ENCODE measurements at regions not wholly inside any gene's neighbourhood (a gene's known extent, or its start where the extent isn't known, plus 50 kb on each side); places are given as distances from the start of the nearest gene placed in this dataset.

- Histone ChIP-seq H3K4me1 (no peaks in the 10 kb centered on the region), H3K36me3 (no peaks in the 10 kb centered on the region), H3K27me3 (no peaks in the 10 kb centered on the region), H3K27ac (peak overlapping the region; percentile 40), H3K9me3 (no peaks in the 10 kb centered on the region), H3K4me3 (peak overlapping the region; percentile 17)
- intact Hi-C loops (cut with DNase I): no loop called here
- DNase-seq (no peak), ATAC-seq (peak; percentile 88)
- TF ChIP-seq, protein P1, sequence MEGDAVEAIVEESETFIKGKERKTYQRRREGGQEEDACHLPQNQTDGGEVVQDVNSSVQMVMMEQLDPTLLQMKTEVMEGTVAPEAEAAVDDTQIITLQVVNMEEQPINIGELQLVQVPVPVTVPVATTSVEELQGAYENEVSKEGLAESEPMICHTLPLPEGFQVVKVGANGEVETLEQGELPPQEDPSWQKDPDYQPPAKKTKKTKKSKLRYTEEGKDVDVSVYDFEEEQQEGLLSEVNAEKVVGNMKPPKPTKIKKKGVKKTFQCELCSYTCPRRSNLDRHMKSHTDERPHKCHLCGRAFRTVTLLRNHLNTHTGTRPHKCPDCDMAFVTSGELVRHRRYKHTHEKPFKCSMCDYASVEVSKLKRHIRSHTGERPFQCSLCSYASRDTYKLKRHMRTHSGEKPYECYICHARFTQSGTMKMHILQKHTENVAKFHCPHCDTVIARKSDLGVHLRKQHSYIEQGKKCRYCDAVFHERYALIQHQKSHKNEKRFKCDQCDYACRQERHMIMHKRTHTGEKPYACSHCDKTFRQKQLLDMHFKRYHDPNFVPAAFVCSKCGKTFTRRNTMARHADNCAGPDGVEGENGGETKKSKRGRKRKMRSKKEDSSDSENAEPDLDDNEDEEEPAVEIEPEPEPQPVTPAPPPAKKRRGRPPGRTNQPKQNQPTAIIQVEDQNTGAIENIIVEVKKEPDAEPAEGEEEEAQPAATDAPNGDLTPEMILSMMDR (IDR thresholded peaks at IDR 0.05): no peak
Observed at GRCh38 chr2:228747483-228747882, 523.6 kb downstream of the PID1 start.

GRCh38 chr2:228738671-228739380 lies 532.3 kb downstream of the PID1 start:
- no peak overlapping the region for H3K4me3 ChIP-seq
- no peaks in the 10 kb centered on the region for H3K9me3 ChIP-seq
- TF ChIP-seq, protein P1 (IDR thresholded peaks at IDR 0.05): no peak
- no peaks in the 10 kb centered on the region for H3K27me3 ChIP-seq
- no peaks in the 10 kb centered on the region for H3K36me3 ChIP-seq
- DNase-seq (no peak), ATAC-seq (no peak)
- intact Hi-C loops (cut with DNase I): no loop called here
- no peaks in the 10 kb centered on the region for H3K4me1 ChIP-seq
- no peak overlapping the region for H3K27ac ChIP-seq

- no peak for ATAC-seq
- no peaks in the 10 kb centered on the region for H3K9me3 ChIP-seq
- H3K36me3 ChIP-seq: no peaks in the 10 kb centered on the region
- TF ChIP-seq, protein P1 (IDR thresholded peaks at IDR 0.05): no peak
- intact Hi-C loops (cut with DNase I): no loop called here
- no peak overlapping the region for H3K27ac ChIP-seq
- no peak overlapping the region for H3K4me3 ChIP-seq
- H3K27me3 ChIP-seq: no peaks in the 10 kb centered on the region
- no peak for DNase-seq
- H3K4me1 ChIP-seq: no peaks in the 10 kb centered on the region
Observed at GRCh38 chr2:228735697-228736096, 535.4 kb downstream of the PID1 start.

GRCh38 chr2:228731517-228731916 lies 539.6 kb downstream of the PID1 start:
- DNase-seq: no peak
- H3K4me1 ChIP-seq: no peaks in the 10 kb centered on the region
- H3K9me3 ChIP-seq: no peaks in the 10 kb centered on the region
- TF ChIP-seq, protein P1 (IDR thresholded peaks at IDR 0.05): no peak
- no peak overlapping the region for H3K4me3 ChIP-seq
- no peaks in the 10 kb centered on the region for H3K36me3 ChIP-seq
- H3K27ac ChIP-seq: no peak overlapping the region
- no peaks in the 10 kb centered on the region for H3K27me3 ChIP-seq
- ATAC-seq: no peak
- intact Hi-C loops (cut with DNase I): no loop called here

DNA sequence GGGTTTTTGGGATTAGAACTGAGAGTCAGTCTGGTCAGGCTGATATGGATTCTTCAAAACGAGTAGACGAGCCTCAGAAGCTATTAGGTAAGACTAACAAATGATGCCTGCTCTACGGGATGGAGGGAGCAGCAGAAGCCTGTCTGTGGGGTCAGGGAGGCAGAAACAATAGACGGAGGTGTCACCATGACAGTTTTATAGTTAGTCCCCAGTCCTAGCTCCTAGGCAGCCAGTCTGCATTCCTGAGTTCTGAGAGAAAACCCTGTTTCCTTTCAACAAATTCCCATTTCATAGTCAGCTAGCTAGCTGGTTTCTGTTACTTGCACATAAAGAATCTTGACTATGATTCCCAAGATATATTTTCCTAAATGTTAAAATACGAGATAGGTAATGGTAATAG lies 542.1 kb downstream of the PID1 start:
- intact Hi-C loops (cut with DNase I): no loop called here
- Histone ChIP-seq H3K9me3 (no peaks in the 10 kb centered on the region), H3K27ac (no peak overlapping the region), H3K4me3 (no peak overlapping the region), H3K36me3 (no peaks in the 10 kb centered on the region), H3K27me3 (no peaks in the 10 kb centered on the region), H3K4me1 (no peaks in the 10 kb centered on the region)
- TF ChIP-seq, protein P1 (IDR thresholded peaks at IDR 0.05): no peak
- no peak for DNase-seq
- no peak for ATAC-seq

GRCh38 chr2:228725031-228725430 lies 543.5 kb upstream of the SPHKAP start:
- H3K4me1 ChIP-seq: no peaks in the 10 kb centered on the region
- TF ChIP-seq, protein P1 (IDR thresholded peaks at IDR 0.05): no peak
- no peak for DNase-seq
- ATAC-seq: no peak
- H3K9me3 ChIP-seq: no peaks in the 10 kb centered on the region
- no peak overlapping the region for H3K4me3 ChIP-seq
- H3K36me3 ChIP-seq: no peaks in the 10 kb centered on the region
- H3K27ac ChIP-seq: no peak overlapping the region
- intact Hi-C loops (cut with DNase I): no loop called here
- no peaks in the 10 kb centered on the region for H3K27me3 ChIP-seq

Measured in upper lobe of right lung (tissue), 1 donor.